ENCODE measurements at regions not wholly inside any gene's neighbourhood (a gene's known extent, or its start where the extent isn't known, plus 50 kb on each side); places are given as distances from the start of the nearest gene placed in this dataset.

DNA sequence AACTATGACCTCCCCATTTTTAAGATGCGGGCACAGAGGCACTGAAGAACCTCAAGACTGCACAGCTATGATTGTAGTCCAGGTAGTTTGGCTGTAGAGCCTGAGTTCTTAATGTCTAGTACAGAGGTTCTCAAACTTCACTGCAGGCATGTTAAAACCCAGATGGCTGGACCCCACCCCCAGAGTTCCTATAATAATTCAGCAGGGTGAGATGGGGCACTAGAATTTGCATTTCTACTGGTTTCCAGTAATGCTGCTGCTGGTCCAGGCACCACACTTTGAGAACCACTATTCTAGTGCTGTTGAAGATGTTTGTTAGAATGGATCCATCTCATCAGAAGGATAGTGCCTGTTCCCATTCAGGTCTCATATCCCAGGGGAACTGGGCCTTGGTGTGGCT lies 274.9 kb downstream of the ABHD5 start:
- TF ChIP-seq, protein P1, sequence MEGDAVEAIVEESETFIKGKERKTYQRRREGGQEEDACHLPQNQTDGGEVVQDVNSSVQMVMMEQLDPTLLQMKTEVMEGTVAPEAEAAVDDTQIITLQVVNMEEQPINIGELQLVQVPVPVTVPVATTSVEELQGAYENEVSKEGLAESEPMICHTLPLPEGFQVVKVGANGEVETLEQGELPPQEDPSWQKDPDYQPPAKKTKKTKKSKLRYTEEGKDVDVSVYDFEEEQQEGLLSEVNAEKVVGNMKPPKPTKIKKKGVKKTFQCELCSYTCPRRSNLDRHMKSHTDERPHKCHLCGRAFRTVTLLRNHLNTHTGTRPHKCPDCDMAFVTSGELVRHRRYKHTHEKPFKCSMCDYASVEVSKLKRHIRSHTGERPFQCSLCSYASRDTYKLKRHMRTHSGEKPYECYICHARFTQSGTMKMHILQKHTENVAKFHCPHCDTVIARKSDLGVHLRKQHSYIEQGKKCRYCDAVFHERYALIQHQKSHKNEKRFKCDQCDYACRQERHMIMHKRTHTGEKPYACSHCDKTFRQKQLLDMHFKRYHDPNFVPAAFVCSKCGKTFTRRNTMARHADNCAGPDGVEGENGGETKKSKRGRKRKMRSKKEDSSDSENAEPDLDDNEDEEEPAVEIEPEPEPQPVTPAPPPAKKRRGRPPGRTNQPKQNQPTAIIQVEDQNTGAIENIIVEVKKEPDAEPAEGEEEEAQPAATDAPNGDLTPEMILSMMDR (IDR thresholded peaks at IDR 0.05), result no peak
- no peak for TF ChIP-seq POLR2A (IDR thresholded peaks at IDR 0.05)

DNA sequence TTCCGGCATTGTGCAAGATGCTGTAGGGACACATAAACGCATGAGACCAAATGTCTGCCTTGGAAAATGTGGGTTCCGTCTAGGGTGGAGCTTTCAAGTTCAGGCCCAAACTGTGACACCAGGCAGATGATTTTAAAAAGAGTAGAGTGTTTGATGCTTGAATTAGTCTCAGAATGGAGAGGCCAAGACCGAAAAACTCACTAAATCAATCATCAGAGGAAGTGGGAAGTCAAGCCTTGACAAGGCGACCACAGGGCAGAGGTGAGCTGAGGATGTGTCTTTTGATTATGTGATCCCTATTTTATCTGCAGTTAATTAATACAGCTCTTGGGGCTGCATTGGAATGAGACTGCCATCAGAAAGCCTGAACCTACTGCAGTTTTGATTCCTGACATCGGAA lies 275.4 kb downstream of the ABHD5 start:
- Histone ChIP-seq H3K9me3 (no peaks in the 10 kb centered on the region), H3K4me3 (no peak overlapping the region), H3K27ac (no peak overlapping the region), H3K27me3 (peaks cover 0 to 49% (median 0%) of the 10 kb centered on the region in 4 donors), H3K4me1 (no peaks in the 10 kb centered on the region), H3K36me3 (no peaks in the 10 kb centered on the region)
- intact Hi-C loops (cut with DNase I), result no loop called here
- no peak for DNase-seq
- TF ChIP-seq, protein P1 (IDR thresholded peaks at IDR 0.05), result no peak
- no peak for TF ChIP-seq POLR2A (IDR thresholded peaks at IDR 0.05)
- 55 to 80% methylated on average over 6 of the region's 6 CpGs for WGBS, 2 donors

More for the DNA sequence above, 274.9 kb downstream of the ABHD5 start:
- no peaks in the 10 kb centered on the region for H3K36me3 ChIP-seq
- no peak for DNase-seq
- 73 to 100% methylated on average over 1 of the region's 1 CpG for WGBS, 2 donors
- H3K27ac ChIP-seq, result no peak overlapping the region
- H3K9me3 ChIP-seq, result no peaks in the 10 kb centered on the region
- intact Hi-C loops (cut with DNase I), result no loop called here
- peaks cover 0 to 49% (median 0%) of the 10 kb centered on the region in 4 donors for H3K27me3 ChIP-seq
- no peaks in the 10 kb centered on the region for H3K4me1 ChIP-seq
- H3K4me3 ChIP-seq, result no peak overlapping the region

DNA sequence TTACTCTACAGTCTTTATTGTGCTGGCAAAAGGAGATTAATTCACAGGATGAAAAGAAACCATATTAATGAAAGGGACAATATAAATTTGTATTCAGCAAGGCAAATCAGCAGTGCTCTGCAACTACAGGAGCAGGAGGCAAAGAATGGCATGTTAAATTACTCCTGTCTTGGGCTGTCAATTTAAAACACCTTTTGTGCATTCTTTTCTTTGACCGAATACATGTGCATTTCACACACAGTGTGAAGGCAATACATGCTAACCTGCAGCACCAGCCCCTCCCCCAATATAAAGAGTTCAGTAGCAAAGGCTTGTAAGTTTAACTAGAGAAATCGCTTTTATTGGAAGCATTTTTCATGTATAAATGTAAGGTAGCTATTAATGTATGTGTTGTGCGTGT lies 275.2 kb upstream of the TOPAZ1 start:
- H3K36me3 ChIP-seq, result no peaks in the 10 kb centered on the region
- no peak for TF ChIP-seq POLR2A (IDR thresholded peaks at IDR 0.05)
- TF ChIP-seq, protein P1 (IDR thresholded peaks at IDR 0.05), result no peak
- WGBS, 2 donors, result 82 to 83% methylated on average over 3 of the region's 3 CpGs

DNA sequence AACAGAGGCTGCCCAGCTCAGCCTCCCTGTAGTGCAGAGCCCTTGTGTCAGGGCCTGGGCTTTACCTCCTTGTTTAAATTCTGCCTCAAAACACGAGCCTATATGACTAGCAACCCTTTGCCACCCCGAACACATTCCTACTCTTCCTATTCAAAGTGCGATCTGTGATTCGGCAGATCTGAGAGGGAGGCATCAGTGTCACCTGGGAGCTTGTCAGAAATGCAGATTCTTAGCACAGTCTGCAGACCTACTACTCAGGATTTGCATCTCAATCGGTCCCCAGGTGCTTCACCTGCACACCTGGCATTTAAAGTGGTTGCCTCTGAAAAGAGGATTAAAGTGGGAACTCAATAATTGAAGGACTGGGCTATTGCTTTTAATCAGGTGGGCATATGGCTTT lies 273.2 kb upstream of the TOPAZ1 start:
- Histone ChIP-seq H3K27ac (no peak overlapping the region), H3K27me3 (peaks cover 0 to 38% (median 0%) of the 10 kb centered on the region in 4 donors), H3K4me1 (no peaks in the 10 kb centered on the region), H3K4me3 (no peak overlapping the region), H3K9me3 (no peaks in the 10 kb centered on the region), H3K36me3 (no peaks in the 10 kb centered on the region)
- intact Hi-C loops (cut with DNase I), result no loop called here
- TF ChIP-seq, protein P1 (IDR thresholded peaks at IDR 0.05), result no peak
- no peak for TF ChIP-seq POLR2A (IDR thresholded peaks at IDR 0.05)
- DNase-seq, result no peak
- 28 to 39% methylated on average over 2 to 5 of the region's 5 CpGs for whole genome bisulfite sequencing, 2 donors

More for the DNA sequence above, 275.2 kb upstream of the TOPAZ1 start:
- no peak overlapping the region for H3K27ac ChIP-seq
- no peaks in the 10 kb centered on the region for H3K4me1 ChIP-seq
- intact Hi-C loops (cut with DNase I), result no loop called here
- no peak overlapping the region for H3K4me3 ChIP-seq
- no peak for DNase-seq
- H3K27me3 ChIP-seq, result peaks cover 0 to 49% (median 0%) of the 10 kb centered on the region in 4 donors
- no peaks in the 10 kb centered on the region for H3K9me3 ChIP-seq

DNA sequence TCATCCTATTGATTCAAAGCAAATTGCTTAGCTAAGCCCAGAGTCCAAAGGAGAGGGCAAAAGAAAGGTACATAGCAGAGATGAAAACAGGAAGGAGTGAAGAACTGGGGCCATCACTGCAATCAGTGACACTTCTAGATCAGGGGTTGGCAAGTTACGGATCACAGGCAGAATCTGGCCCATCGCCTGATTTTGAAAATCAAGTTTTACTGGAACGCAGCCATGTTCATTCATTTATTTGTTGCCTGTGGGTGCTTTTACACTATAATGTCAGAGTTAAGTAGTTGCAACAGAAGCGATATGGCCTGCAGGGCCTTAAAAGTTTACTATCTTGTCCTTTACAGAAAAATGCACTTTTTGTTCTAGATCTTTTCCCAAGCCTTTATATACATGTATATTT lies 271.7 kb upstream of the TOPAZ1 start:
- peaks cover 0 to 34% (median 0%) of the 10 kb centered on the region in 4 donors for H3K27me3 ChIP-seq
- 40 to 55% methylated on average over 4 of the region's 4 CpGs for WGBS, 2 donors
- TF ChIP-seq, protein P1 (IDR thresholded peaks at IDR 0.05), result no peak
- TF ChIP-seq POLR2A (IDR thresholded peaks at IDR 0.05), result no peak
- H3K4me3 ChIP-seq, result no peak overlapping the region
- no peaks in the 10 kb centered on the region for H3K9me3 ChIP-seq
- no peak for DNase-seq
- no peaks in the 10 kb centered on the region for H3K36me3 ChIP-seq
- intact Hi-C loops (cut with DNase I), result no loop called here
- no peaks in the 10 kb centered on the region for H3K4me1 ChIP-seq
- no peak overlapping the region for H3K27ac ChIP-seq
